WTC11 (cell line): ENCODE measurements at regions not wholly inside any gene's neighbourhood (a gene's known extent, or its start where the extent isn't known, plus 50 kb on each side); places are given as distances from the start of the nearest gene placed in this dataset.

Source experiments
- ATAC-seq: fragments of 200-7000 bp; cut with Tn5 transposase; 2 replicates; pipeline ENCODE4 v1.10.0; 2021; ENCODE audit warnings: mild to moderate bottlenecking, moderate library complexity
- CTCF ChIA-PET: fragments of 300-600 bp; sonication (Branson Sonifier 250); formaldehyde crosslinking; loops from one replicate; lab custom pipeline; 2021; ENCODE audit warnings: antibody characterized with exemption; lab: Charles Lee
- POLR2A ChIA-PET: fragments of 350-600 bp; sonication (Branson Sonifier 250); formaldehyde crosslinking; loops from one replicate; lab custom pipeline; 2021; ENCODE audit warnings: antibody characterized with exemption; lab: Charles Lee
- DNase-seq: peaks from one replicate; pipeline ENCODE4 v3.0.0; 2021; ENCODE audit warnings: low spot score
- H3K27ac Mint-ChIP-seq: 2 replicates; pipeline ENCODE4 v1.8.0; 2021; ENCODE audit warnings: mixed read lengths
- H3K27me3 Mint-ChIP-seq: 2 replicates; pipeline ENCODE4 v1.8.0; 2021; ENCODE audit warnings: low read depth, mild to moderate bottlenecking, moderate library complexity, mixed read lengths
- H3K36me3 Mint-ChIP-seq: 2 replicates; pipeline ENCODE4 v1.8.0; 2021; ENCODE audit warnings: mixed read lengths
- H3K4me1 Mint-ChIP-seq: 2 replicates; pipeline ENCODE4 v1.8.0; 2022; ENCODE audit warnings: mixed read lengths
- H3K4me3 Mint-ChIP-seq: 2 replicates; pipeline ENCODE4 v1.8.0; 2021; ENCODE audit warnings: mild to moderate bottlenecking, moderate library complexity, mixed read lengths
- H3K9me3 Mint-ChIP-seq: 2 replicates; pipeline ENCODE4 v1.8.0; 2021; ENCODE audit warnings: mixed read lengths
- EMX1 ChIP-seq: fragments of 250-450 bp; sonication (Bioruptor Pico); IDR thresholded peaks from 2 replicates; pipeline ENCODE4 v1.8.0; 2021; ENCODE audit warnings: mild to moderate bottlenecking
- GRHL2 ChIP-seq: fragments of 250-450 bp; sonication (Bioruptor Pico); IDR thresholded peaks from 2 replicates; pipeline ENCODE4 v1.8.0; 2022; ENCODE audit warnings: mild to moderate bottlenecking, moderate library complexity; ENCODE audit not compliant: insufficient replicate concordance, severe bottlenecking
- JUN ChIP-seq: sonication (generic); formaldehyde crosslinking; IDR thresholded peaks from 2 replicates; pipeline ENCODE4 v1.8.0; 2023; ENCODE audit warnings: mild to moderate bottlenecking, missing genetic modification reagents
- MXD4 ChIP-seq: fragments of 250-450 bp; sonication (Bioruptor Pico); IDR thresholded peaks from 2 replicates; pipeline ENCODE4 v1.8.0; 2021; ENCODE audit warnings: mild to moderate bottlenecking, moderate library complexity, borderline replicate concordance
- TEAD4 ChIP-seq: sonication (generic); formaldehyde crosslinking; IDR thresholded peaks from 2 replicates; pipeline ENCODE4 v1.8.0; 2022; ENCODE audit warnings: mild to moderate bottlenecking, missing genetic modification reagents
- ZNF138 ChIP-seq: sonication (generic); formaldehyde crosslinking; conservative IDR thresholded peaks from 2 replicates; pipeline ENCODE4 v1.8.1; 2022; ENCODE audit warnings: mild to moderate bottlenecking, moderate library complexity, missing genetic modification reagents
- ZNF219 ChIP-seq: sonication (generic); formaldehyde crosslinking; IDR thresholded peaks from 2 replicates; pipeline ENCODE4 v1.8.0; 2023; ENCODE audit warnings: missing genetic modification reagents, mild to moderate bottlenecking, borderline replicate concordance
- ZNF416 ChIP-seq: fragments of 250-450 bp; sonication (Bioruptor Pico); IDR thresholded peaks from 2 replicates; pipeline ENCODE4 v1.9.0; 2021; ENCODE audit warnings: mild to moderate bottlenecking, inconsistent platforms
- TF ChIP-seq, protein P1 (sequence below): sonication (generic); formaldehyde crosslinking; IDR thresholded peaks from 2 replicates; pipeline ENCODE4 v1.8.0; 2022; ENCODE audit warnings: missing genetic modification reagents
- TF ChIP-seq, protein P2 (sequence below): fragments of 250-450 bp; sonication (Bioruptor Pico); IDR thresholded peaks from 2 replicates; pipeline ENCODE4 v1.9.0; 2021; ENCODE audit warnings: mild to moderate bottlenecking
- TF ChIP-seq, protein P3 (sequence below): sonication (generic); formaldehyde crosslinking; IDR thresholded peaks from 2 replicates; pipeline ENCODE4 v1.8.1; 2023; ENCODE audit warnings: mild to moderate bottlenecking, missing genetic modification reagents, borderline replicate concordance
- TF ChIP-seq, protein P4 (sequence below): fragments of 200-600 bp; IDR thresholded peaks from 2 replicates; pipeline ENCODE4 v1.8.0; 2022; ENCODE audit warnings: antibody characterized with exemption
- TF ChIP-seq, protein P5 (sequence below): sonication (generic); formaldehyde crosslinking; IDR thresholded peaks from 2 replicates; pipeline ENCODE4 v1.8.1; 2023; ENCODE audit warnings: mild to moderate bottlenecking, moderate library complexity, missing genetic modification reagents
- TF ChIP-seq, protein P6 (sequence below): sonication (generic); formaldehyde crosslinking; IDR thresholded peaks from 2 replicates; pipeline ENCODE4 v1.8.1; 2022; ENCODE audit warnings: low read depth, missing genetic modification reagents, borderline replicate concordance

- TF ChIP-seq, protein P1, sequence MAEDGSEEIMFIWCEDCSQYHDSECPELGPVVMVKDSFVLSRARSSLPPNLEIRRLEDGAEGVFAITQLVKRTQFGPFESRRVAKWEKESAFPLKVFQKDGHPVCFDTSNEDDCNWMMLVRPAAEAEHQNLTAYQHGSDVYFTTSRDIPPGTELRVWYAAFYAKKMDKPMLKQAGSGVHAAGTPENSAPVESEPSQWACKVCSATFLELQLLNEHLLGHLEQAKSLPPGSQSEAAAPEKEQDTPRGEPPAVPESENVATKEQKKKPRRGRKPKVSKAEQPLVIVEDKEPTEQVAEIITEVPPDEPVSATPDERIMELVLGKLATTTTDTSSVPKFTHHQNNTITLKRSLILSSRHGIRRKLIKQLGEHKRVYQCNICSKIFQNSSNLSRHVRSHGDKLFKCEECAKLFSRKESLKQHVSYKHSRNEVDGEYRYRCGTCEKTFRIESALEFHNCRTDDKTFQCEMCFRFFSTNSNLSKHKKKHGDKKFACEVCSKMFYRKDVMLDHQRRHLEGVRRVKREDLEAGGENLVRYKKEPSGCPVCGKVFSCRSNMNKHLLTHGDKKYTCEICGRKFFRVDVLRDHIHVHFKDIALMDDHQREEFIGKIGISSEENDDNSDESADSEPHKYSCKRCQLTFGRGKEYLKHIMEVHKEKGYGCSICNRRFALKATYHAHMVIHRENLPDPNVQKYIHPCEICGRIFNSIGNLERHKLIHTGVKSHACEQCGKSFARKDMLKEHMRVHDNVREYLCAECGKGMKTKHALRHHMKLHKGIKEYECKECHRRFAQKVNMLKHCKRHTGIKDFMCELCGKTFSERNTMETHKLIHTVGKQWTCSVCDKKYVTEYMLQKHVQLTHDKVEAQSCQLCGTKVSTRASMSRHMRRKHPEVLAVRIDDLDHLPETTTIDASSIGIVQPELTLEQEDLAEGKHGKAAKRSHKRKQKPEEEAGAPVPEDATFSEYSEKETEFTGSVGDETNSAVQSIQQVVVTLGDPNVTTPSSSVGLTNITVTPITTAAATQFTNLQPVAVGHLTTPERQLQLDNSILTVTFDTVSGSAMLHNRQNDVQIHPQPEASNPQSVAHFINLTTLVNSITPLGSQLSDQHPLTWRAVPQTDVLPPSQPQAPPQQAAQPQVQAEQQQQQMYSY = no peak
- no peak for TF ChIP-seq GRHL2 (CRISPR knock-in tag)
- TF ChIP-seq, protein P2, sequence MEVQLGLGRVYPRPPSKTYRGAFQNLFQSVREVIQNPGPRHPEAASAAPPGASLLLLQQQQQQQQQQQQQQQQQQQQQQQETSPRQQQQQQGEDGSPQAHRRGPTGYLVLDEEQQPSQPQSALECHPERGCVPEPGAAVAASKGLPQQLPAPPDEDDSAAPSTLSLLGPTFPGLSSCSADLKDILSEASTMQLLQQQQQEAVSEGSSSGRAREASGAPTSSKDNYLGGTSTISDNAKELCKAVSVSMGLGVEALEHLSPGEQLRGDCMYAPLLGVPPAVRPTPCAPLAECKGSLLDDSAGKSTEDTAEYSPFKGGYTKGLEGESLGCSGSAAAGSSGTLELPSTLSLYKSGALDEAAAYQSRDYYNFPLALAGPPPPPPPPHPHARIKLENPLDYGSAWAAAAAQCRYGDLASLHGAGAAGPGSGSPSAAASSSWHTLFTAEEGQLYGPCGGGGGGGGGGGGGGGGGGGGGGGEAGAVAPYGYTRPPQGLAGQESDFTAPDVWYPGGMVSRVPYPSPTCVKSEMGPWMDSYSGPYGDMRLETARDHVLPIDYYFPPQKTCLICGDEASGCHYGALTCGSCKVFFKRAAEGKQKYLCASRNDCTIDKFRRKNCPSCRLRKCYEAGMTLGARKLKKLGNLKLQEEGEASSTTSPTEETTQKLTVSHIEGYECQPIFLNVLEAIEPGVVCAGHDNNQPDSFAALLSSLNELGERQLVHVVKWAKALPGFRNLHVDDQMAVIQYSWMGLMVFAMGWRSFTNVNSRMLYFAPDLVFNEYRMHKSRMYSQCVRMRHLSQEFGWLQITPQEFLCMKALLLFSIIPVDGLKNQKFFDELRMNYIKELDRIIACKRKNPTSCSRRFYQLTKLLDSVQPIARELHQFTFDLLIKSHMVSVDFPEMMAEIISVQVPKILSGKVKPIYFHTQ (CRISPR knock-in tag) = no peak
- TF ChIP-seq, all 79 proteins: peak for 0
Measured at GRCh38 chr1:218887141-218887925, 286.3 kb upstream of the LYPLAL1 start (continued).

- H3K36me3 Mint-ChIP-seq = no peaks in the 10 kb centered on the region
- POLR2A ChIA-PET = no interaction called here
- no peak overlapping the region for H3K4me3 Mint-ChIP-seq
- no peak overlapping the region for H3K27ac Mint-ChIP-seq
- H3K9me3 Mint-ChIP-seq = no peaks in the 10 kb centered on the region
- H3K27me3 Mint-ChIP-seq = no peaks in the 10 kb centered on the region
- CTCF ChIA-PET = no interaction called here
- DNase-seq (no peak), ATAC-seq (no peak)
- no peaks in the 10 kb centered on the region for H3K4me1 Mint-ChIP-seq
- TF ChIP-seq, protein P3, sequence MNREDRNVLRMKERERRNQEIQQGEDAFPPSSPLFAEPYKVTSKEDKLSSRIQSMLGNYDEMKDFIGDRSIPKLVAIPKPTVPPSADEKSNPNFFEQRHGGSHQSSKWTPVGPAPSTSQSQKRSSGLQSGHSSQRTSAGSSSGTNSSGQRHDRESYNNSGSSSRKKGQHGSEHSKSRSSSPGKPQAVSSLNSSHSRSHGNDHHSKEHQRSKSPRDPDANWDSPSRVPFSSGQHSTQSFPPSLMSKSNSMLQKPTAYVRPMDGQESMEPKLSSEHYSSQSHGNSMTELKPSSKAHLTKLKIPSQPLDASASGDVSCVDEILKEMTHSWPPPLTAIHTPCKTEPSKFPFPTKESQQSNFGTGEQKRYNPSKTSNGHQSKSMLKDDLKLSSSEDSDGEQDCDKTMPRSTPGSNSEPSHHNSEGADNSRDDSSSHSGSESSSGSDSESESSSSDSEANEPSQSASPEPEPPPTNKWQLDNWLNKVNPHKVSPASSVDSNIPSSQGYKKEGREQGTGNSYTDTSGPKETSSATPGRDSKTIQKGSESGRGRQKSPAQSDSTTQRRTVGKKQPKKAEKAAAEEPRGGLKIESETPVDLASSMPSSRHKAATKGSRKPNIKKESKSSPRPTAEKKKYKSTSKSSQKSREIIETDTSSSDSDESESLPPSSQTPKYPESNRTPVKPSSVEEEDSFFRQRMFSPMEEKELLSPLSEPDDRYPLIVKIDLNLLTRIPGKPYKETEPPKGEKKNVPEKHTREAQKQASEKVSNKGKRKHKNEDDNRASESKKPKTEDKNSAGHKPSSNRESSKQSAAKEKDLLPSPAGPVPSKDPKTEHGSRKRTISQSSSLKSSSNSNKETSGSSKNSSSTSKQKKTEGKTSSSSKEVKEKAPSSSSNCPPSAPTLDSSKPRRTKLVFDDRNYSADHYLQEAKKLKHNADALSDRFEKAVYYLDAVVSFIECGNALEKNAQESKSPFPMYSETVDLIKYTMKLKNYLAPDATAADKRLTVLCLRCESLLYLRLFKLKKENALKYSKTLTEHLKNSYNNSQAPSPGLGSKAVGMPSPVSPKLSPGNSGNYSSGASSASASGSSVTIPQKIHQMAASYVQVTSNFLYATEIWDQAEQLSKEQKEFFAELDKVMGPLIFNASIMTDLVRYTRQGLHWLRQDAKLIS (CRISPR knock-in tag) = no peak
- TF ChIP-seq, protein P4, sequence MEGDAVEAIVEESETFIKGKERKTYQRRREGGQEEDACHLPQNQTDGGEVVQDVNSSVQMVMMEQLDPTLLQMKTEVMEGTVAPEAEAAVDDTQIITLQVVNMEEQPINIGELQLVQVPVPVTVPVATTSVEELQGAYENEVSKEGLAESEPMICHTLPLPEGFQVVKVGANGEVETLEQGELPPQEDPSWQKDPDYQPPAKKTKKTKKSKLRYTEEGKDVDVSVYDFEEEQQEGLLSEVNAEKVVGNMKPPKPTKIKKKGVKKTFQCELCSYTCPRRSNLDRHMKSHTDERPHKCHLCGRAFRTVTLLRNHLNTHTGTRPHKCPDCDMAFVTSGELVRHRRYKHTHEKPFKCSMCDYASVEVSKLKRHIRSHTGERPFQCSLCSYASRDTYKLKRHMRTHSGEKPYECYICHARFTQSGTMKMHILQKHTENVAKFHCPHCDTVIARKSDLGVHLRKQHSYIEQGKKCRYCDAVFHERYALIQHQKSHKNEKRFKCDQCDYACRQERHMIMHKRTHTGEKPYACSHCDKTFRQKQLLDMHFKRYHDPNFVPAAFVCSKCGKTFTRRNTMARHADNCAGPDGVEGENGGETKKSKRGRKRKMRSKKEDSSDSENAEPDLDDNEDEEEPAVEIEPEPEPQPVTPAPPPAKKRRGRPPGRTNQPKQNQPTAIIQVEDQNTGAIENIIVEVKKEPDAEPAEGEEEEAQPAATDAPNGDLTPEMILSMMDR = no peak
- TF ChIP-seq, protein P5, sequence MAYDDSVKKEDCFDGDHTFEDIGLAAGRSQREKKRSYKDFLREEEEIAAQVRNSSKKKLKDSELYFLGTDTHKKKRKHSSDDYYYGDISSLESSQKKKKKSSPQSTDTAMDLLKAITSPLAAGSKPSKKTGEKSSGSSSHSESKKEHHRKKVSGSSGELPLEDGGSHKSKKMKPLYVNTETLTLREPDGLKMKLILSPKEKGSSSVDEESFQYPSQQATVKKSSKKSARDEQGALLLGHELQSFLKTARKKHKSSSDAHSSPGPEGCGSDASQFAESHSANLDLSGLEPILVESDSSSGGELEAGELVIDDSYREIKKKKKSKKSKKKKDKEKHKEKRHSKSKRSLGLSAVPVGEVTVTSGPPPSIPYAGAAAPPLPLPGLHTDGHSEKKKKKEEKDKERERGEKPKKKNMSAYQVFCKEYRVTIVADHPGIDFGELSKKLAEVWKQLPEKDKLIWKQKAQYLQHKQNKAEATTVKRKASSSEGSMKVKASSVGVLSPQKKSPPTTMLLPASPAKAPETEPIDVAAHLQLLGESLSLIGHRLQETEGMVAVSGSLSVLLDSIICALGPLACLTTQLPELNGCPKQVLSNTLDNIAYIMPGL (CRISPR knock-in tag) = no peak
- TF ChIP-seq ZNF138 = no peak
- no peak for TF ChIP-seq JUN (CRISPR knock-in tag)
- TF ChIP-seq, protein P6, sequence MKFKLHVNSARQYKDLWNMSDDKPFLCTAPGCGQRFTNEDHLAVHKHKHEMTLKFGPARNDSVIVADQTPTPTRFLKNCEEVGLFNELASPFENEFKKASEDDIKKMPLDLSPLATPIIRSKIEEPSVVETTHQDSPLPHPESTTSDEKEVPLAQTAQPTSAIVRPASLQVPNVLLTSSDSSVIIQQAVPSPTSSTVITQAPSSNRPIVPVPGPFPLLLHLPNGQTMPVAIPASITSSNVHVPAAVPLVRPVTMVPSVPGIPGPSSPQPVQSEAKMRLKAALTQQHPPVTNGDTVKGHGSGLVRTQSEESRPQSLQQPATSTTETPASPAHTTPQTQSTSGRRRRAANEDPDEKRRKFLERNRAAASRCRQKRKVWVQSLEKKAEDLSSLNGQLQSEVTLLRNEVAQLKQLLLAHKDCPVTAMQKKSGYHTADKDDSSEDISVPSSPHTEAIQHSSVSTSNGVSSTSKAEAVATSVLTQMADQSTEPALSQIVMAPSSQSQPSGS (CRISPR knock-in tag) = no peak
- TF ChIP-seq MXD4 (CRISPR knock-in tag) = no peak
- TF ChIP-seq, protein P1 = no peak
- no peak for TF ChIP-seq ZNF416 (CRISPR knock-in tag)
- no peak for TF ChIP-seq EMX1
- TF ChIP-seq ZNF219 (CRISPR knock-in tag) = no peak
- no peak for TF ChIP-seq TEAD4 (CRISPR knock-in tag)
Measured at GRCh38 chr1:218890451-218890850, 283.2 kb upstream of the LYPLAL1 start.
